ENCODE measurements at regions not wholly inside any gene's neighbourhood (a gene's known extent, or its start where the extent isn't known, plus 50 kb on each side); places are given as distances from the start of the nearest gene placed in this dataset.

DNA sequence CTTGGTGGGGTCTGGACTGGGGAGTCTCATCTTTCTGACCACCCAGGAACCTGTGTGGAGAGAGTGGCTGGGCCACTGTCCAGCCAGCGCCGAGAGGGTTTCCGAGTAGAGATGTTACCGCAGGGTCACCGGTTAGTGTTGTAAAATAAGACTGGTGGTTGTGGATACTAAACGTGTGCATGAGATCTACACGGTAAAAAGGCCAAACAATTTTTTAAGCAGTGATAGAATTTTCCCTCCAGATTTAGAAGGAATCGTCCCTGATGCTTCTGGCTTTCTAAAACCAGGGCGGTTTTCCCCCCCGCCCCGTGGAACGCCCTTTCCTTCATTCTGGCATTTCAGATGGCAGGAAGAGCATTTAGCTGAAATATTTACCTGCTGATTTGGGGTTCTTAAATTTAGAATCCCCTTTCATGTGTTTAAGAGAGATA, 72.6 kb upstream of the PPARA start:
- DNase-seq (ENCODE audit: low read depth in 1 of 2, low spot score in 1 of 2): no peak

- no peak for DNase-seq (ENCODE audit: low read depth in 1 of 2, low spot score in 1 of 2)
Observed at GRCh38 chr22:46078241-46079092, 71.9 kb upstream of the PPARA start.

DNA sequence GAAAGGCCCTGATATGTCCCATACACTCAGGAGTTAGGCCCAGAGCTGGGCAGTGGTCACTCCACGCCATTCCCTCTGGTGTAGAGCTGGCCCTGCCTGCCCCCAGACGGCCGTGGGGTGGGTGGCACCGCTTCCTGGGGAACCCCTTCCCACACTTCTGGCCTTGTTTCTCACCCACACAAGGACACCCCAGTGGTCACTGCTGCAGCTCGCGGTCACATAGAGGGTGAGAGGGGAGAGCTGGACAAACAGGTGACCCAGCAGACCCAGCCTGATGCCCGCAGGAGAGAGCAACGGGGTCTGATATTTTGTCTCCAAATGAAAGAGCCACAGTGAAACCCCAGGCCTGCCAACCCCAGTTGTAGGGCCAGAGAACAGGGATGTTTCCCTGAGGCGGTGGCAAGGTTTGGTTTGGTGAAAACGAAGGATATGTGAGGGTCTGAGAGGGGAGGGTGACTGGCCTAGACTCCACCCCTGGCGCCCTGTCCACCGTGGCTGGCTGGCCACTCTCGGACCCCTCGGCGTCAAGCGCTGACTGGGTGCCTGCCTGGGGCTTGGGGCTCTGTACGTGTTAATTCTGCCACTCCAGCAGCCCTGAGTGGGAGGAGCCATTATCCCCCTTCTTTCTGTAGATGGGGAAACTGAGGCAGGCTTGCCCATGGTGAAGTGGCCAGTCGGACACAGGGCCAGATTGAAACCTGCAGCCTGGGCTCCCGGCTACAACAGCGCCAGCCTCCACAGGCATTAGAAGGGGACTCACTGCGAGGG, 71.0 kb upstream of the PPARA start:
- DNase-seq (ENCODE audit: low read depth in 1 of 2, low spot score in 1 of 2): no peak

DNA sequence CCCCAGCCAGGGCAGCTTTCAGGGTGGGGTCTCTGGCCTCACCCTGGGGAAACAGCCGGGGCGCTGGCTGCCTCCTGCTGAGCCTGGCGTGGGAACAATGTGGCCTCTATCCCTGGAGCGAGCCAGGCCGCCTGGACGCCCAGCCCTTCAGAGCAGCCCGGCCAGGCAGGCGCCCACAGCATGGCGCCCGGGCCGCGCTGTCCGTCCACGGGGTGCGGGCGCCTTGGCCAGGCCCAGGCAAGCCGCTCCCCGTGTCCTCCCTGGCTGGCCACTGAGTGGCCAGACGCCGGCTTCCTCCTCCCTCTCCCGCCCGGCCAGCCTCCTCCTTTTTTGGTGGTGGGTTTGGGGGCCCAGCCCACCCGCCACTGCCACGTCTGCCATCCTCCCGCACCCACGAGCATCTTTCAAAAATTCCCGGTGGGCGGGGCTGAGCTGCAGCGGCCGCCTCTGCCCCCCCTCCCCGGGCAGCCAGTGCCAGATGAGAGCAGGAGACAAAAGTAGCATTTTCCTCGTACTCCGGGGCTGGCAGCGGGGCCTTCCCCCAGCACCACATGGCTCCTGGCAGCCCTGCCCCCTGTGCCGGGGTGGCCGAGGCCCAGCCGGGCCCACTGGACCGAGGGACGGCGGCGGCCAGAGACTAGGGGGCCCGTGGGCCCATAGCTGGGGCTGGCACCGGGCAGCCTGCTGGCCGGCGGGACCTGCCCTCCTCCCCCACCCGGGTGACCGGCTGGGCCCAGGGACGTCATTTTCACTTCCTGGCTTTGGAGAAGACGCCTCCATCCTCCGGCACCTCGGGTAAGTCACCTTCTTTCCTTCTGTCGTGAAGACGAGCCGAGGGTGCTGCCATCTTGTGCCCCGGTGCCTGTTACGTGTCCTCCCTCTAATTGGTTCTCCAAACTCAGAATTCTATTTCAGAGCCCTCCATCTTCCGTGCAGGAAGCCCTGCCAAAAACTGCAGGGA, 70.2 kb upstream of the PPARA start:
- DNase-seq (ENCODE audit: low read depth in 1 of 2, low spot score in 1 of 2): no peak

GRCh38 chr22:46081036-46081830, 69.1 kb upstream of the PPARA start:
- no peak for DNase-seq (ENCODE audit: low read depth in 1 of 2, low spot score in 1 of 2)

GRCh38 chr22:46081831-46082210, 68.5 kb upstream of the PPARA start:
- DNase-seq (ENCODE audit: low read depth in 1 of 2, low spot score in 1 of 2): no peak

- DNase-seq (ENCODE audit: low read depth in 1 of 2, low spot score in 1 of 2): no peak
Observed at GRCh38 chr22:46082633-46083032, 67.7 kb upstream of the PPARA start.

DNA sequence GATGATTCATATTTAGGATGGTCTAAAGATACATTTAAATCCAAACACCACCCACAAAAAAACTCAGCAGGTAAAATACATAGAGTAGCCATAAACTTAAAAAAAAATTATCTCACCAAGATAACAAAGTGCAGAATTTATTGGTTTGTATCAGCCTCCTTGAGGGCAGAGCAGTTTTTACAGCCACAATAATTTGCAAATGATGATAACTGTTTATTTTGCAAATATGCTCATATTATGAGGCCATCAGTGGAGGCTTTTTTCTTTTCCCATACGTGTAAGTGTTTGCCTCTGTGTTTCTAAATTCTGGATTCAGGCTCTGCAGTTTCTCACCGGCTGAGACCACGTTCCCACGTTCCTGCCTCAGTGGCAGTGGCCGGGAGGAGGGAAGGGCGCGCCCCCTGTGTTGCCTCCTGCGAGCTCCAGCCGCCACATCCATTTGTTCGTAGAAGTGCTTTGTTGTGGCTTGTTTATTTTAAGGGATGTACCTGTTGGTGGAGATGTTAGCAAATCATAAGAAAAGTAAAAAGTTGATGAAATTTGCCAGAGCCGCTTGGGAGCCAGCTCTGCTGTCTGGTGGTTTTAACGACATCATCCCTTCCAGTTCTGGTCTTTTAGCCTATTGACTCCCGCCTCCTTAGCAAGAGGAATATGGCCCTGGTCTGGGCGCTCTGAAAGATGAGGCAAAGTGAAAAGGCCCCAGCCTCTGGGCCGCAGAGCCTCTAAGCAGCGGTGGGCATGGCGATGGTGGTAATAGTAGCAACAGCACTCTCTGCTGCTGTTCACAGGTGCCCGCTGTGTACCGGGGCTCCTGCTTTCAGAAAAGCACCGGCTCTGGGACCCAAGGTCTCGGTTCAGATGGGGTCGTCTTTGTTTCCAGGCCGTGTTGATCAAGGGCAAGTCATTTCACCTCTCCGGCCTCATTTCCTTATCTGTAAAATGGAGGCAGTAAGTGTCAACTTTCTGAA, 66.7 kb upstream of the PPARA start:
- DNase-seq (ENCODE audit: low read depth in 1 of 2, low spot score in 1 of 2): no peak

DNA sequence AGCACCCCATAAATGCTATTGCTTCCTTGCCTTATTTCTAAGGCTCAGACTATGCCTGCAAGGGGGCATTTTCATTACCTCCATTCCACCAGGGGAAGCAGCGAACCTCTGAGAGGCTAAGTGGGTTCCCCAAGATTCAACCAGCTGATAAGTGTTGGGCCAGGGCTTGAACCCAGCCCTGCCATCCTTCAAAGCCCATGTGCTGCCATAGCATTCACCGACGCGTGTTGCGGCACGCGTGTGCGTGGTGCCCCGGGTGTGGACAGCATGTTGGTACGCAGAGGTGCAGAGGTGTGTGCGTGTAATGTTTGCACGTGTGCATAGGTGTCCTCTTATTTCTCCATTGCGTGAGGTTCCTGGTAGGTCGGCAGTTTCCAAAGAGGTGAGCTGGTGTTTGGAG, 66.0 kb upstream of the PPARA start:
- no peak for DNase-seq (ENCODE audit: low read depth in 1 of 2, low spot score in 1 of 2)

DNA sequence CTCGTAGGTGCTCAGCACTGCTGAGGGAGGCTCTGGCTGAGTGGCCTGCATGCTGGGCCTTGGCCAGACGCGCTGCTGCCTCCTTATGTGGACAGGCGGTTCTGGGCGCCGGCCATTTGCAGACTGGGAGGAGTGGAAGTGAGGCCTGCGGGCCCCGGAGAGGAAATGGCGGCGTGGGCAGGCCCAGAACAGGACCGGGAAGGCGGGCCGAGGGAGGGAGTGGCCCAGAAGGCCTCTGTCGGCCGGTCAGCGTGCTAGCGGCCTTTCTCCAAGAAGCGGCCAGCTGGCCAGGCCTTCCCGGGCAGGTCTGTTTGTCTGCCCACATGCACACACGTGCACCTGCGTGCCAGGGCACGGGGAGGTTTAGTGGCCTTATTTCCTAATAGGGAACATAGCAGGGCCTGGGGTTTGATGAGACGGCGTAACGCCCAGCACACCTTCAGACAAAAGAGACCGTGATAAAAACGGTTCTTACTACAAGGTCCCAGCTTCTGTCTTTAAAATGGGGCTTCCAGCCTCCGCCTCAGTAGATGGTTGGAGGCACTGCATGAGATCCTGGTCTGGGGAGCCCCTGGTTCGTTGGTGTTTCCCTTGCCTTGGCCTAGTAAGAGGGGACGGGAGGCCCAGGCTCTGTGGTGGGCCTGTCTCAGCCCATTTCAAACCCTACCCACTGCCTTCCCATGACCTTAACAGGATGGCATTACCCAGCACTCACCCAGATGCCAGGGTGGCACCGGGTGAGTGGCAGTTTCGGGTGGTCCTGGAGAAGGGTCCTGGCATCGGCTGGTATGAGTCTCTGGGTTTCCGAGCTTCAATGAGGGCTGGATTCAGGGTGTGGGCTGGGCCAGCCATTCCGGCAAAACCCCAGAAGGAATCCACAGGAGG, 65.1 kb upstream of the PPARA start:
- no peak for DNase-seq (ENCODE audit: low read depth in 1 of 2, low spot score in 1 of 2)

GRCh38 chr22:46085828-46086576, 64.3 kb upstream of the PPARA start:
- DNase-seq (ENCODE audit: low read depth in 1 of 2, low spot score in 1 of 2): no peak

- DNase-seq (ENCODE audit: low read depth in 1 of 2, low spot score in 1 of 2): no peak
Observed at GRCh38 chr22:46086577-46087335, 63.6 kb upstream of the PPARA start.

DNA sequence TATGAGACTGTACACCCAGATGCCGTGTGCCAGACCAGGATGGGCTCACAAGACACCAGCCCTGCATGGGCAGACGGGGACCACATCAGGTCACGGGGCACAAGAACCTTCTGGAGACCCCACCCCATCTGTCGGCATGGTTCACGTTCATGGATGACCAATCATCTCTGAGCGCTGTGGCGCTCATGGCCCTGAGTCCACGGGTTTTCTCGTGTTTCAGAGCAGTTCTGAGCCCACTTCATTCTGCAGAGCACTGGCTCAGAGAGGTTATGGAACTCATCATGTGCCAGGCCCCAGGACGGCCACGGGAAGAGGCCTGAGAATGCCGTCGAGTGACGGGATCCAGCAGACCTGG, 63.0 kb upstream of the PPARA start:
- DNase-seq (ENCODE audit: low read depth in 1 of 2, low spot score in 1 of 2): no peak

DNA sequence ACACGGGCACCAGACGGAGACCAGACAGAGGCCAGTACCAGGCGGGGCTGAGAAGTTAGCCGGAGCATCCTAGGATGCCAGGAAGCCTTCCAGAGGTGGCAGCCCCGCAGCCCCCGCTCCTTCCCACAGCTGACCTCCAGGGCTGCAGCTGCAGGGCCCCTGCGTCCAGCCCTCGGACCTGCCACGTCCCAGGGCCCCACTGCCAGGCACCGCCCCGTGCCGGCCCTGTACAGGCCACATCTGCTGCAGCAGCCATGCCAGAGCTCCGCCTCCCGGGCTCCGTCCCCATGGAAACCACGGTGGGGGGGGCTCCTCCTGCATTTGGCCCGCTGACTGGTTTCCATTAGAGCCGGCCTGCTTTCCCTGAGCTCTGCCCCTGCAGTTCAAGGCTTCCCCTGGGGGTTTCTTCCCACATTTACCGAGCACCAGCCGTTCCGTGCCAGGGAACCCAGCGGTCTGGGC, 62.5 kb upstream of the PPARA start:
- DNase-seq (ENCODE audit: low read depth in 1 of 2, low spot score in 1 of 2): no peak

- no peak for DNase-seq (ENCODE audit: low read depth in 1 of 2, low spot score in 1 of 2)
Observed at GRCh38 chr22:46088541-46089311, 61.6 kb upstream of the PPARA start.

- no peak for DNase-seq (ENCODE audit: low read depth in 1 of 2, low spot score in 1 of 2)
Observed at GRCh38 chr22:46089426-46090035, 60.8 kb upstream of the PPARA start.
